Activated CD8-positive, alpha-beta T cell treated with anti-CD3 and anti-CD28 coated beads for 36 hours (primary cell): ENCODE measurements at regions not wholly inside any gene's neighbourhood (a gene's known extent, or its start where the extent isn't known, plus 50 kb on each side); places are given as distances from the start of the nearest gene placed in this dataset.

ENCODE experiments used
- ATAC-seq: fragments of 200-7000 bp; cut with Tn5 transposase; one replicate; pipeline ENCODE4 v1.10.0; 2021; ENCODE audit warnings: mild to moderate bottlenecking, moderate library complexity
- CTCF ChIA-PET: fragments of 350-600 bp; sonication (Branson Sonifier 250); formaldehyde crosslinking; loops from one replicate; lab custom pipeline; 2021; ENCODE audit warnings: antibody characterized with exemption; lab: Charles Lee
- POLR2A ChIA-PET: fragments of 350-600 bp; sonication (Branson Sonifier 250); formaldehyde crosslinking; loops from one replicate; lab custom pipeline; 2021; ENCODE audit warnings: antibody characterized with exemption; lab: Charles Lee
- DNase-seq: peaks from one replicate; pipeline ENCODE4 v3.0.0-alpha.2; 2020
- H3K27ac Mint-ChIP-seq: one replicate; pipeline ENCODE4 v1.8.0; 2021; ENCODE audit warnings: mild to moderate bottlenecking, mixed read lengths
- H3K27me3 Mint-ChIP-seq: one replicate; pipeline ENCODE4 v1.8.0; 2021; ENCODE audit warnings: mixed read lengths
- H3K36me3 Mint-ChIP-seq: one replicate; pipeline ENCODE4 v1.8.0; 2021; ENCODE audit warnings: low read depth, mixed read lengths
- H3K4me1 Mint-ChIP-seq: one replicate; pipeline ENCODE4 v1.8.0; 2021; ENCODE audit warnings: low read depth, mixed read lengths
- H3K4me3 Mint-ChIP-seq: one replicate; pipeline ENCODE4 v1.8.0; 2021; ENCODE audit warnings: mild to moderate bottlenecking, moderate library complexity, mixed read lengths
- H3K9me3 Mint-ChIP-seq: one replicate; pipeline ENCODE4 v1.8.0; 2021; ENCODE audit warnings: mixed read lengths
- CTCF ChIP-seq: fragments of 200-600 bp; IDR thresholded peaks from one replicate; pipeline ENCODE4 v1.8.0; 2022; ENCODE audit warnings: antibody characterized with exemption, mild to moderate bottlenecking
- intact Hi-C: fragments of 100-400 bp; cut with micrococcal nuclease; formaldehyde crosslinking; loops from one replicate; pipeline ENCODE4 v1.10.0; 2022

- DNase-seq (no peak), ATAC-seq (no peak)
- Mint-ChIP-seq H3K36me3 (no peaks in the 10 kb centered on the region), H3K4me1 (no peaks in the 10 kb centered on the region), H3K9me3 (no peaks in the 10 kb centered on the region), H3K27me3 (peaks cover 1% of the 10 kb centered on the region), H3K27ac (no peak overlapping the region), H3K4me3 (no peak overlapping the region)
- ChIA-PET POLR2A (no interaction called here), CTCF (no interaction called here)
- TF ChIP-seq CTCF: no peak
- intact Hi-C loops: no loop called here
Measured at GRCh38 chr5:171659896-171660295, 125.7 kb upstream of the SMIM23 start.

GRCh38 chr5:171660434-171660833 is 125.2 kb upstream of the SMIM23 start:
- ChIA-PET CTCF (no interaction called here), POLR2A (no interaction called here)
- no peak overlapping the region for H3K27ac Mint-ChIP-seq
- H3K4me1 Mint-ChIP-seq: no peaks in the 10 kb centered on the region
- no peaks in the 10 kb centered on the region for H3K36me3 Mint-ChIP-seq
- intact Hi-C loops: no loop called here
- H3K4me3 Mint-ChIP-seq: no peak overlapping the region
- H3K27me3 Mint-ChIP-seq: peaks cover 1% of the 10 kb centered on the region
- no peak for TF ChIP-seq CTCF
- no peak for ATAC-seq
- H3K9me3 Mint-ChIP-seq: no peaks in the 10 kb centered on the region
- no peak for DNase-seq

DNA sequence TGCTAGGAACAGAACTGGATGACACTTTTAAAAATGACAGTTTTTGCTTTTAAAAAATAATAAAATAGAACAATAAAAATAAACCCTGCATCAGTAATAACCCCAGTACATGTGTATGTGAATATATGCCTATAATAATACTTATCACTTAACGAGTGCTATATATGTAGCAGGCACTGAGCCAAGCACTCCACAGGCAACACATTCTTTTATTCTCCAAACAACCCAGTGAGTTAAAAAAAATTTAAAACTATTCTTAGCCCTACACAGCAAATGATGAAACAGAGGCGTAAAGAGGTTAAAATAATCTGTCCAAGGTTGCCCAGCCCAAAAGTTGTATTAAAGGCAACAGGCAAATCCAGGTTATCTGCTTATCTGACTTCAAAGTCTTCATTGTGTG is 124.5 kb upstream of the SMIM23 start:
- no peak overlapping the region for H3K27ac Mint-ChIP-seq
- intact Hi-C loops: no loop called here
- DNase-seq: no peak
- CTCF ChIA-PET: no interaction called here
- ATAC-seq: no peak
- POLR2A ChIA-PET: no interaction called here
- no peak for TF ChIP-seq CTCF
- H3K36me3 Mint-ChIP-seq: no peaks in the 10 kb centered on the region
- H3K4me1 Mint-ChIP-seq: no peaks in the 10 kb centered on the region
- H3K4me3 Mint-ChIP-seq: no peak overlapping the region
- peaks cover 1% of the 10 kb centered on the region for H3K27me3 Mint-ChIP-seq
- H3K9me3 Mint-ChIP-seq: no peaks in the 10 kb centered on the region

GRCh38 chr5:171663311-171664085 is 122.1 kb upstream of the SMIM23 start:
- Mint-ChIP-seq H3K27ac (no peak overlapping the region), H3K36me3 (no peaks in the 10 kb centered on the region), H3K27me3 (peaks cover 1% of the 10 kb centered on the region), H3K9me3 (no peaks in the 10 kb centered on the region), H3K4me3 (no peak overlapping the region), H3K4me1 (no peaks in the 10 kb centered on the region)
- DNase-seq (no peak), ATAC-seq (no peak)
- no peak for TF ChIP-seq CTCF
- ChIA-PET POLR2A (interaction anchor here (0.6 kb wide), 1 partner anchor 8 kb away, joined by 3 read pairs; no protein-coding TSS in a partner anchor), CTCF (no interaction called here)
- intact Hi-C loops: no loop called here

GRCh38 chr5:171664489-171664888 is 121.1 kb upstream of the SMIM23 start:
- Mint-ChIP-seq H3K4me3 (no peak overlapping the region), H3K27ac (no peak overlapping the region), H3K27me3 (no peaks in the 10 kb centered on the region), H3K36me3 (no peaks in the 10 kb centered on the region), H3K9me3 (no peaks in the 10 kb centered on the region), H3K4me1 (no peaks in the 10 kb centered on the region)
- no peak for TF ChIP-seq CTCF
- intact Hi-C loops: no loop called here
- no peak for ATAC-seq
- CTCF ChIA-PET: no interaction called here
- POLR2A ChIA-PET: no interaction called here
- no peak for DNase-seq
